Transverse colon (tissue), 3 donors: ENCODE measurements at regions not wholly inside any gene's neighbourhood (a gene's known extent, or its start where the extent isn't known, plus 50 kb on each side); places are given as distances from the start of the nearest gene placed in this dataset.

Source experiments
- CTCF ChIP-seq, 5 experiments: fragments of 200-600 bp in 3 of 5; fragments of 450-650 bp in 2 of 5; sonication (generic) in 3 of 5; IDR thresholded peaks; 1 replicate in 2 of 5; 2 replicates in 3 of 5; pipeline ENCODE4 v1.5.1; 2016 to 2017; ENCODE audit warnings: antibody characterized with exemption in 5 of 5, inconsistent platforms in 3 of 5, mild to moderate bottlenecking in 2 of 5, moderate library complexity in 1 of 5
- EP300 ChIP-seq: sonication (generic); formaldehyde crosslinking; IDR thresholded peaks from one replicate; pipeline ENCODE4 v1.6.1; 2017; ENCODE audit warnings: antibody characterized with exemption, low read depth
- POLR2A ChIP-seq: fragments of 450-650 bp; IDR thresholded peaks from one replicate; pipeline ENCODE4 v1.6.1; 2016; ENCODE audit warnings: antibody characterized with exemption, mild to moderate bottlenecking, moderate library complexity

- no peak for TF ChIP-seq CTCF (IDR thresholded peaks at IDR 0.05)
- no peak for TF ChIP-seq POLR2A
- TF ChIP-seq EP300 = no peak
Observed at GRCh38 chr3:110904520-110904890, 167.1 kb upstream of the NECTIN3 start.
